Endodermal cell (in vitro differentiated cells): ENCODE measurements at regions not wholly inside any gene's neighbourhood (a gene's known extent, or its start where the extent isn't known, plus 50 kb on each side); places are given as distances from the start of the nearest gene placed in this dataset.

Experiments used
- DNase-seq: peaks from one replicate; pipeline ENCODE4 v3.0.0-alpha.2; 2017
- H3K27ac ChIP-seq: 2 replicates; pipeline ENCODE4 v1.5.1; 2013; ENCODE audit warnings: mild to moderate bottlenecking, low read depth, low read length, moderate library complexity
- H3K27me3 ChIP-seq: 2 replicates; pipeline ENCODE4 v1.6.1; 2013; ENCODE audit warnings: mild to moderate bottlenecking, low read length, moderate library complexity; ENCODE audit not compliant: insufficient read depth, control insufficient read depth, poor library complexity, severe bottlenecking
- H3K36me3 ChIP-seq: 2 replicates; pipeline ENCODE4 v1.7.0; 2013; ENCODE audit warnings: mild to moderate bottlenecking, low read length, moderate library complexity; ENCODE audit not compliant: control insufficient read depth, insufficient read depth
- H3K4me1 ChIP-seq: one replicate; pipeline ENCODE4 v1.7.0; 2013; ENCODE audit warnings: low read length; ENCODE audit not compliant: control insufficient read depth, insufficient read depth
- H3K4me3 ChIP-seq: 2 replicates; pipeline ENCODE4 v1.5.1; 2013; ENCODE audit warnings: mild to moderate bottlenecking, low read length, moderate library complexity
- H3K9ac ChIP-seq: 2 replicates; pipeline ENCODE4 v1.6.1; 2013; ENCODE audit warnings: mild to moderate bottlenecking, low read length, moderate library complexity; ENCODE audit not compliant: poor library complexity, severe bottlenecking; ENCODE audit errors: extremely low read depth
- H3K9me3 ChIP-seq: 2 replicates; pipeline ENCODE4 v1.6.1; 2013; ENCODE audit warnings: mild to moderate bottlenecking, low read length, moderate library complexity; ENCODE audit not compliant: control insufficient read depth
- H3K27ac Mint-ChIP-seq: 2 replicates; pipeline ENCODE4 v1.8.0; 2020; ENCODE audit warnings: mixed read lengths
- H3K27me3 Mint-ChIP-seq: 2 replicates; pipeline ENCODE4 v1.8.0; 2021; ENCODE audit warnings: mild to moderate bottlenecking, mixed read lengths; ENCODE audit not compliant: insufficient read depth
- H3K36me3 Mint-ChIP-seq: 2 replicates; pipeline ENCODE4 v1.8.0; 2020; ENCODE audit warnings: low read depth, mixed read lengths
- H3K4me1 Mint-ChIP-seq: 2 replicates; pipeline ENCODE4 v1.8.0; 2020; ENCODE audit warnings: mixed read lengths
- H3K4me3 Mint-ChIP-seq: 2 replicates; pipeline ENCODE4 v1.8.0; 2020; ENCODE audit warnings: mild to moderate bottlenecking, moderate library complexity, mixed read lengths
- H3K9me3 Mint-ChIP-seq: 2 replicates; pipeline ENCODE4 v1.8.0; 2020; ENCODE audit warnings: mild to moderate bottlenecking, mixed read lengths
- CTCF ChIP-seq: fragments of 200-600 bp; sonication (generic); conservative IDR thresholded peaks from 2 replicates; pipeline ENCODE4 v1.5.0; 2021; ENCODE audit warnings: antibody characterized with exemption, mild to moderate bottlenecking
- WGBS, 2 experiments: methylation state at CpG; one replicate each; pipeline versions ENCODE4 v1.1.5 to v1.1.7; 2013; ENCODE audit warnings: missing lambda C conversion rate in 2 of 2, mixed read lengths in 1 of 2; ENCODE audit not compliant: insufficient coverage in 1 of 2, insufficient read length in 1 of 2; 5-methylcytosine and 5-hydroxymethylcytosine counted together

- Mint-ChIP-seq H3K9me3 (no peaks in the 10 kb centered on the region), H3K36me3 (no peaks in the 10 kb centered on the region), H3K27me3 (no peaks in the 10 kb centered on the region), H3K4me3 (no peak overlapping the region), H3K4me1 (no peaks in the 10 kb centered on the region), H3K27ac (no peak overlapping the region)
- TF ChIP-seq CTCF, result no peak
- Histone ChIP-seq H3K9ac (no peak overlapping the region), H3K27ac (no peak overlapping the region), H3K9me3 (peaks cover 4% of the 10 kb centered on the region), H3K4me3 (no peak overlapping the region), H3K4me1 (no peaks in the 10 kb centered on the region), H3K27me3 (no peaks in the 10 kb centered on the region), H3K36me3 (no peaks in the 10 kb centered on the region)
- WGBS, 2 experiments, result 57 to 95% methylated on average over 1 to 3 of the region's 3 CpGs
- DNase-seq, result no peak
Observed at GRCh38 chr6:113182370-113183141, 674.6 kb upstream of the MARCKS start.

- TF ChIP-seq CTCF, result no peak
- no peaks in the 10 kb centered on the region for H3K27me3 ChIP-seq
- H3K9ac ChIP-seq, result no peak overlapping the region
- H3K27ac Mint-ChIP-seq, result no peak overlapping the region
- no peak for DNase-seq
- H3K36me3 Mint-ChIP-seq, result no peaks in the 10 kb centered on the region
- H3K4me3 ChIP-seq, result no peak overlapping the region
- H3K9me3 ChIP-seq, result peaks cover 4% of the 10 kb centered on the region
- H3K4me3 Mint-ChIP-seq, result no peak overlapping the region
- peaks cover 5% of the 10 kb centered on the region for H3K4me1 Mint-ChIP-seq
- H3K27ac ChIP-seq, result no peak overlapping the region
- no peaks in the 10 kb centered on the region for H3K9me3 Mint-ChIP-seq
- H3K36me3 ChIP-seq, result no peaks in the 10 kb centered on the region
- 84 to 85% methylated on average over 3 of the region's 3 CpGs for WGBS, 2 experiments
- no peaks in the 10 kb centered on the region for H3K27me3 Mint-ChIP-seq
- no peaks in the 10 kb centered on the region for H3K4me1 ChIP-seq
Observed at GRCh38 chr6:113184291-113184690, 672.9 kb upstream of the MARCKS start.

GRCh38 chr6:113184736-113185135, 672.4 kb upstream of the MARCKS start:
- no peak for TF ChIP-seq CTCF
- H3K27ac Mint-ChIP-seq, result no peak overlapping the region
- no peak overlapping the region for H3K4me3 ChIP-seq
- H3K4me1 ChIP-seq, result no peaks in the 10 kb centered on the region
- no peak overlapping the region for H3K4me3 Mint-ChIP-seq
- H3K36me3 Mint-ChIP-seq, result no peaks in the 10 kb centered on the region
- H3K9me3 Mint-ChIP-seq, result no peaks in the 10 kb centered on the region
- H3K27ac ChIP-seq, result no peak overlapping the region
- H3K9me3 ChIP-seq, result peaks cover 4% of the 10 kb centered on the region
- no peak for DNase-seq
- no peaks in the 10 kb centered on the region for H3K27me3 Mint-ChIP-seq
- WGBS, 2 experiments, result 86 to 96% methylated on average over 2 of the region's 2 CpGs
- no peaks in the 10 kb centered on the region for H3K27me3 ChIP-seq
- no peaks in the 10 kb centered on the region for H3K36me3 ChIP-seq
- H3K4me1 Mint-ChIP-seq, result peaks cover 5% of the 10 kb centered on the region
- no peak overlapping the region for H3K9ac ChIP-seq
